ENCODE measurements at regions not wholly inside any gene's neighbourhood (a gene's known extent, or its start where the extent isn't known, plus 50 kb on each side); places are given as distances from the start of the nearest gene placed in this dataset.

- WGBS, 2 donors: 93 to 98% methylated on average over 3 of the region's 3 CpGs
- no peak overlapping the region for H3K27ac ChIP-seq
- H3K4me1 ChIP-seq: no peaks in the 10 kb centered on the region
- H3K36me3 ChIP-seq: no peaks in the 10 kb centered on the region
- no peaks in the 10 kb centered on the region for H3K27me3 ChIP-seq
- intact Hi-C loops (cut with DNase I): no loop called here
- TF ChIP-seq CTCF (IDR thresholded peaks at IDR 0.05) (no peak), POLR2A (IDR thresholded peaks at IDR 0.05) (no peak)
- no peak for DNase-seq
- H3K4me3 ChIP-seq (replicated peaks in 1 of 3): no peak overlapping the region
- H3K9me3 ChIP-seq: no peaks in the 10 kb centered on the region
Observed at GRCh38 chr12:75840994-75841355, 190.6 kb downstream of the PHLDA1 start.

GRCh38 chr12:75838309-75838708 is 193.3 kb downstream of the PHLDA1 start:
- Histone ChIP-seq H3K4me1 (no peaks in the 10 kb centered on the region), H3K27ac (no peak overlapping the region), H3K9me3 (no peaks in the 10 kb centered on the region), H3K4me3 (replicated peaks in 1 of 3) (no peak overlapping the region), H3K36me3 (no peaks in the 10 kb centered on the region), H3K27me3 (no peaks in the 10 kb centered on the region)
- WGBS, 2 donors: 75 to 95% methylated on average over 3 of the region's 3 CpGs
- no peak for TF ChIP-seq POLR2A (IDR thresholded peaks at IDR 0.05)
- no peak for TF ChIP-seq CTCF (IDR thresholded peaks at IDR 0.05)
- DNase-seq: no peak
- intact Hi-C loops (cut with DNase I): no loop called here

- 66 to 88% methylated on average over 2 of the region's 2 CpGs for WGBS, 2 donors
- intact Hi-C loops (cut with DNase I): no loop called here
Observed at GRCh38 chr12:75837700-75838099, 193.9 kb downstream of the PHLDA1 start.

GRCh38 chr12:75836533-75836932 is 195.0 kb downstream of the PHLDA1 start:
- TF ChIP-seq POLR2A (IDR thresholded peaks at IDR 0.05): no peak
- TF ChIP-seq CTCF (IDR thresholded peaks at IDR 0.05): no peak
- no peak for DNase-seq
- intact Hi-C loops (cut with DNase I): no loop called here
- no peaks in the 10 kb centered on the region for H3K9me3 ChIP-seq
- H3K27ac ChIP-seq: no peak overlapping the region
- no peaks in the 10 kb centered on the region for H3K4me1 ChIP-seq
- no peak overlapping the region for H3K4me3 ChIP-seq (replicated peaks in 1 of 3)
- H3K27me3 ChIP-seq: no peaks in the 10 kb centered on the region
- H3K36me3 ChIP-seq: no peaks in the 10 kb centered on the region

More at GRCh38 chr12:75837700-75838099, 193.9 kb downstream of the PHLDA1 start:
- no peak overlapping the region for H3K27ac ChIP-seq
- H3K9me3 ChIP-seq: no peaks in the 10 kb centered on the region
- H3K4me1 ChIP-seq: no peaks in the 10 kb centered on the region
- H3K4me3 ChIP-seq (replicated peaks in 1 of 3): no peak overlapping the region
- no peak for DNase-seq
- no peaks in the 10 kb centered on the region for H3K36me3 ChIP-seq
- no peaks in the 10 kb centered on the region for H3K27me3 ChIP-seq
- TF ChIP-seq CTCF (IDR thresholded peaks at IDR 0.05): no peak
- TF ChIP-seq POLR2A (IDR thresholded peaks at IDR 0.05): no peak

- H3K27ac ChIP-seq: no peak overlapping the region
- intact Hi-C loops (cut with DNase I): no loop called here
- H3K4me3 ChIP-seq (replicated peaks in 1 of 3): no peak overlapping the region
- no peak for TF ChIP-seq POLR2A (IDR thresholded peaks at IDR 0.05)
- TF ChIP-seq CTCF (IDR thresholded peaks at IDR 0.05): no peak
- no peak for DNase-seq
- H3K36me3 ChIP-seq: no peaks in the 10 kb centered on the region
- no peaks in the 10 kb centered on the region for H3K9me3 ChIP-seq
- H3K27me3 ChIP-seq: no peaks in the 10 kb centered on the region
- H3K4me1 ChIP-seq: no peaks in the 10 kb centered on the region
- WGBS, 2 donors: 95 to 98% methylated on average over 3 of the region's 3 CpGs
Observed at GRCh38 chr12:75834591-75834990, 197.0 kb downstream of the PHLDA1 start.

All from thyroid gland (tissue), 4 donors.